ENCODE measurements at regions not wholly inside any gene's neighbourhood (a gene's known extent, or its start where the extent isn't known, plus 50 kb on each side); places are given as distances from the start of the nearest gene placed in this dataset.

DNA sequence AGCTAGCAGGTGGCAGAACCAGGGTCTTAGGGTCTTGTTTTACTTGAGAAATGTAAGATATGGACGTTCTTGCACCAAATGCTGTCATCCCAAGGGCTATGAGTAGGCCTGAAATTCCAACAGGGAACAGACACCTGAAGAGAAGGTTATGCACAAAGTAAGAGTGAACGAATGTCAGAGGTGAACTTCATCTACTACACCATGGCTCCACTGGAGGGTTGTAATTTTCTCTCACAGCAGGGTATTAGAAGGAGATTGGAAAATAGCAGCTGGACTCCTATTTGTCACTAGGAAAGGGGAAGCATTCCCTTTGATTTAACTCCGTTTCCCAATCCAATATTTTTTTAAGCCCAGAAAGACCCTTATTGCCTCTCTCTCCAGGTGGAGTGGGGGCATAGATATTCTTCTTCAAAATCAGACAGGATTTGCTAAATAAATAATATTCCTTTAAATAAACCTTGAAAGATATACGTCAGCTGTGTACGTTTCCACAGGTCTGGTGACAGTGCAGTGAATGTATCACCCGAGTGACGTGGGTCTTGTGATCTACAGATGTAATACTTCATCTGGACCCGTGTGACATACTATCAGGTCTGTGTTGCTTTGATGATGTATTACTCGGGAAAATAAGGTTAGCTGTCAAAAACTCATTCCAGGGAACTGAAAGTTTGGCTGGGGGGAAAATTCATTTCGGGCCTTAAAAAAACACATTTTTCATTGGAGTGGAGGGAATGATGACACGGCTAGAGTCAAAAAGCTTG lies 302.6 kb downstream of the CHL1 start:
- Histone ChIP-seq H3K27me3 (ENCODE audit: control insufficient read depth in 1 of 2, insufficient read depth in 2 of 2, low read length in 2 of 2) (no peaks in the 10 kb centered on the region), H3K79me2 (ENCODE audit: insufficient read depth, low read length) (no peaks in the 10 kb centered on the region), H3K4me3 (replicated peaks in 1 of 3; ENCODE audit: insufficient read depth in 1 of 3, low read depth in 2 of 3, low read length in 3 of 3) (no peak overlapping the region), H3K4me2 (ENCODE audit: low read depth, low read length) (no peak overlapping the region), H3K36me3 (replicated peaks in 1 of 2; ENCODE audit: control insufficient read depth in 1 of 2, insufficient read depth in 2 of 2, low read length in 2 of 2) (no peaks in the 10 kb centered on the region), H3K4me1 (ENCODE audit: insufficient read depth, low read length) (no peaks in the 10 kb centered on the region), H4K20me1 (ENCODE audit: insufficient read depth, low read length) (no peaks in the 10 kb centered on the region), H3K9me3 (ENCODE audit: low read length) (peaks cover 79% of the 10 kb centered on the region), H3K27ac (ENCODE audit: extremely low read length, insufficient read depth, low read length) (no peak overlapping the region), H3K9ac (ENCODE audit: insufficient read depth, low read depth, low read length) (no peak overlapping the region), H2AFZ (ENCODE audit: low read length) (no peak overlapping the region)
- 1% methylated on average over 11 of the region's 11 CpGs for WGBS (ENCODE audit: low lambda C conversion rate)
- CTCF ChIA-PET (ENCODE audit: low intra/inter-chr PET ratio, low total read pairs) = no interaction called here
- TF ChIP-seq HES4 (CRISPR knock-in tag; IDR thresholded peaks at IDR 0.05; ENCODE audit: borderline replicate concordance) = no peak
- no peak for TF ChIP-seq HMG20B (CRISPR knock-in tag; conservative IDR thresholded peaks at IDR 0.05)
- peak; percentile 67 for TF ChIP-seq CREB1 (IDR thresholded peaks at IDR 0.05)
- no peak for TF ChIP-seq CREB1 (CRISPR knock-in tag; IDR thresholded peaks at IDR 0.05)
- TF ChIP-seq ATF2 (CRISPR knock-in tag; IDR thresholded peaks at IDR 0.05) = no peak
- TF ChIP-seq ZNF441 (CRISPR knock-in tag; IDR thresholded peaks at IDR 0.05; ENCODE audit: borderline replicate concordance) = no peak
- no peak for TF ChIP-seq HMGXB3 (CRISPR knock-in tag; IDR thresholded peaks at IDR 0.05; ENCODE audit: borderline replicate concordance)
- TF ChIP-seq, protein P1, sequence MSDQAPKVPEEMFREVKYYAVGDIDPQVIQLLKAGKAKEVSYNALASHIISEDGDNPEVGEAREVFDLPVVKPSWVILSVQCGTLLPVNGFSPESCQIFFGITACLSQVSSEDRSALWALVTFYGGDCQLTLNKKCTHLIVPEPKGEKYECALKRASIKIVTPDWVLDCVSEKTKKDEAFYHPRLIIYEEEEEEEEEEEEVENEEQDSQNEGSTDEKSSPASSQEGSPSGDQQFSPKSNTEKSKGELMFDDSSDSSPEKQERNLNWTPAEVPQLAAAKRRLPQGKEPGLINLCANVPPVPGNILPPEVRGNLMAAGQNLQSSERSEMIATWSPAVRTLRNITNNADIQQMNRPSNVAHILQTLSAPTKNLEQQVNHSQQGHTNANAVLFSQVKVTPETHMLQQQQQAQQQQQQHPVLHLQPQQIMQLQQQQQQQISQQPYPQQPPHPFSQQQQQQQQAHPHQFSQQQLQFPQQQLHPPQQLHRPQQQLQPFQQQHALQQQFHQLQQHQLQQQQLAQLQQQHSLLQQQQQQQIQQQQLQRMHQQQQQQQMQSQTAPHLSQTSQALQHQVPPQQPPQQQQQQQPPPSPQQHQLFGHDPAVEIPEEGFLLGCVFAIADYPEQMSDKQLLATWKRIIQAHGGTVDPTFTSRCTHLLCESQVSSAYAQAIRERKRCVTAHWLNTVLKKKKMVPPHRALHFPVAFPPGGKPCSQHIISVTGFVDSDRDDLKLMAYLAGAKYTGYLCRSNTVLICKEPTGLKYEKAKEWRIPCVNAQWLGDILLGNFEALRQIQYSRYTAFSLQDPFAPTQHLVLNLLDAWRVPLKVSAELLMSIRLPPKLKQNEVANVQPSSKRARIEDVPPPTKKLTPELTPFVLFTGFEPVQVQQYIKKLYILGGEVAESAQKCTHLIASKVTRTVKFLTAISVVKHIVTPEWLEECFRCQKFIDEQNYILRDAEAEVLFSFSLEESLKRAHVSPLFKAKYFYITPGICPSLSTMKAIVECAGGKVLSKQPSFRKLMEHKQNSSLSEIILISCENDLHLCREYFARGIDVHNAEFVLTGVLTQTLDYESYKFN (CRISPR knock-in tag; conservative IDR thresholded peaks at IDR 0.05) = no peak
- no peak for TF ChIP-seq ZNF614 (CRISPR knock-in tag; IDR thresholded peaks at IDR 0.05; ENCODE audit: borderline replicate concordance)
- no peak for TF ChIP-seq MED8 (CRISPR knock-in tag; IDR thresholded peaks at IDR 0.05; ENCODE audit: insufficient replicate concordance)
- in situ Hi-C loops (cut with HindIII; ENCODE audit: extremely low pct_ligation_motif_present, low pct_unique_long_range_greater_than_20kb) (no loop called here), intact Hi-C loops (cut with micrococcal nuclease; ENCODE audit: unreplicated experiment) (no loop called here)
- FAIRE-seq (no peak), ATAC-seq (no peak), DNase-seq (ENCODE audit: low spot score) (no peak)
- POLR2A ChIA-PET = no interaction called here
- BruUV-seq (replicated peaks) = no TSS peak

All from HepG2 (cell line).